ENCODE measurements at regions not wholly inside any gene's neighbourhood (a gene's known extent, or its start where the extent isn't known, plus 50 kb on each side); places are given as distances from the start of the nearest gene placed in this dataset.

GRCh38 chr2:204274991-204275390, 270.3 kb upstream of the PARD3B start:
- TF ChIP-seq EP300 (IDR thresholded peaks at IDR 0.05) (peak in 1 of 2 donors; percentile 39), POLR2A (IDR thresholded peaks at IDR 0.05) (no peak)
- TF ChIP-seq, protein P1, sequence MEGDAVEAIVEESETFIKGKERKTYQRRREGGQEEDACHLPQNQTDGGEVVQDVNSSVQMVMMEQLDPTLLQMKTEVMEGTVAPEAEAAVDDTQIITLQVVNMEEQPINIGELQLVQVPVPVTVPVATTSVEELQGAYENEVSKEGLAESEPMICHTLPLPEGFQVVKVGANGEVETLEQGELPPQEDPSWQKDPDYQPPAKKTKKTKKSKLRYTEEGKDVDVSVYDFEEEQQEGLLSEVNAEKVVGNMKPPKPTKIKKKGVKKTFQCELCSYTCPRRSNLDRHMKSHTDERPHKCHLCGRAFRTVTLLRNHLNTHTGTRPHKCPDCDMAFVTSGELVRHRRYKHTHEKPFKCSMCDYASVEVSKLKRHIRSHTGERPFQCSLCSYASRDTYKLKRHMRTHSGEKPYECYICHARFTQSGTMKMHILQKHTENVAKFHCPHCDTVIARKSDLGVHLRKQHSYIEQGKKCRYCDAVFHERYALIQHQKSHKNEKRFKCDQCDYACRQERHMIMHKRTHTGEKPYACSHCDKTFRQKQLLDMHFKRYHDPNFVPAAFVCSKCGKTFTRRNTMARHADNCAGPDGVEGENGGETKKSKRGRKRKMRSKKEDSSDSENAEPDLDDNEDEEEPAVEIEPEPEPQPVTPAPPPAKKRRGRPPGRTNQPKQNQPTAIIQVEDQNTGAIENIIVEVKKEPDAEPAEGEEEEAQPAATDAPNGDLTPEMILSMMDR (IDR thresholded peaks at IDR 0.05), result no peak
